HG03025 (cell line): ENCODE measurements at regions not wholly inside any gene's neighbourhood (a gene's known extent, or its start where the extent isn't known, plus 50 kb on each side); places are given as distances from the start of the nearest gene placed in this dataset.
A peak's percentile ranks its signal among the peaks of the same experiment; 100 is the strongest.

Source experiments
- ATAC-seq: cut with Tn5 transposase; IDR thresholded peaks from one replicate; pipeline ENCODE4 v1.9.1; 2021; ENCODE audit warnings: mild to moderate bottlenecking, moderate library complexity; ENCODE audit not compliant: unreplicated experiment, low FRiP score

- ATAC-seq = peak; percentile 100
Measured at GRCh38 chr13:58587183-58587582, 955.6 kb downstream of the PCDH17 start.

- ATAC-seq = no peak
Measured at GRCh38 chr13:58592052-58592451, 960.5 kb downstream of the PCDH17 start.

GRCh38 chr13:58592786-58593185, 961.2 kb downstream of the PCDH17 start:
- ATAC-seq = no peak

- ATAC-seq = no peak
Measured at GRCh38 chr13:58594747-58595600, 963.4 kb downstream of the PCDH17 start.

GRCh38 chr13:58597552-58597951, 966.0 kb downstream of the PCDH17 start:
- ATAC-seq = no peak

DNA sequence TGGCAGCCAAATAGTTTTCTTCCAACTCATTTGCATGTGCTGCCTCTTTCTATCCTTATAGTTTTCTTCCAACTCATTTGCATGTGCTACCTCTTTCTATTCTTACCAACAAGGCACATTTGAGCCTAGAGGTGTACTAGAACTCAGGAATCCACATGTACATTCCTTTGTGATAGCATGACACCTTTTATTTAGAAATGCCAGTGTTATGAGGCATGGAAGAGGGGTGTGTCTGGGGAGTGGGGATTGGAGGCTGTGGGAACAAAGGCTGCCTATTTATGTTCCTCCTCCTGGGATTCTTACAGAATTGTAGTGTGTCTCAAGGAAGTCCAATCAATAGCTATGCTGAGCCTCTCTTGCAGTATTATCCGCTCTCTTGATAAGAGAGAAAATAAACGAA, 966.7 kb downstream of the PCDH17 start:
- ATAC-seq = no peak

GRCh38 chr13:58611117-58611516, 979.6 kb downstream of the PCDH17 start:
- ATAC-seq = no peak

- no peak for ATAC-seq
Measured at GRCh38 chr13:58617880-58618665, 986.5 kb downstream of the PCDH17 start.

- ATAC-seq = no peak
Measured at GRCh38 chr13:58619396-58620113, 988.0 kb downstream of the PCDH17 start.

GRCh38 chr13:58620176-58620575, 988.6 kb downstream of the PCDH17 start:
- ATAC-seq = no peak

- ATAC-seq = no peak
Measured at GRCh38 chr13:58625703-58626389, 994.3 kb downstream of the PCDH17 start.

DNA sequence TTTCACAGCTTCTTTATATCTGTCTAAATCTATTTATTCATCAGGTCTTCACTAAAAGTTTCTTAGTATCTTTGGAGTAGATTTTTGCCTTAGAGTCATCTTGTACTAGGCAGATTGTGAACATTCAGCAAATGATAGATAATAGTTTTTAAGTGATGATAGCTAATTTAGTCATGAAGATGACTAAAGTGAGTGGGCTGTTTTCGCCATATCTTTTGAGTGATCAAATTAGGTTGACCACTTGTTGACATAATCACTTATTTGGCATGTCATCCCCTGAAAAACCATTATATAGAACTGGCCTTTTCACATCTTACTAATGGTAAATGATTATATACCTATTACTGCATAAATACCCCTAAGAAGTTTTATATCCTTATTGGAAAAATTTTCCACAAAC, 999.2 kb downstream of the PCDH17 start:
- no peak for ATAC-seq

- ATAC-seq = no peak
Measured at GRCh38 chr13:58633226-58633625, 1001.7 kb downstream of the PCDH17 start.

DNA sequence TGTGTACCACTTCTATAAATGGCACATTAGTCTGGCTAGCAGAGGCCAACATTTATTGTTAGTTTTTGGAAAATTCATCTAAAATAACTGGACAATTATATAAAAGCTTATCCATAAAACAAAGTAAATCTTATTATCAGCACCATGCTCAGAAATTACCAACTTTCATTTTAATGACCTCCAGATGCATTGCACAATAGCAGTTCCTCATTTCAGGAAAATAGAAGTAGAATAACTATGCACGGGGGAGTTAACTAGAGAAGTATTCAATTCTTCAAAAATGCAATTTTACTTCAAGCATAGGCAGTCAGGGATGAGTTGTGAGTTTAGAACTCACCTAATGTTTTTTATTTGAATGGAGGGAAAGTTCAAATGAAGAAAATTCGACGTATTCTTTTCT, 1023.5 kb downstream of the PCDH17 start:
- no peak for ATAC-seq

DNA sequence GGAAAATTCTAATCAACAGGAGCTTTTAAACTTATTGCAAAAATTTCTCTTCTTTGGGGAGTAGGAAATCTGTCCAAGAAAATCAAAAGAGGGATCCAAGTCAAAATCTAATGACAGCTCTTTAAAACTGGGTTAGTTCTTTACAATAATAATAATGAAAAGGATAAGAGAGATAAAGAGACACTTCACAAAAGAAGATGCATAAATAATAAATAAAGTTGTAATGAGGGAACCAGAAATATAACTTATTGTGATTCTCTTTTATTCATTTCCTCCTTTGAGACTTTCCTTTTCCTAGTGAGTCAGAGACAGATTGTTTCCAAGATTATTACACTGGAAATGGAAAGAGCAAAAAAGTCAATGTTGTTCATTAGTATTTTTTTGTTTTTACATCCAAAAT, 1029.3 kb downstream of the PCDH17 start:
- no peak for ATAC-seq

DNA sequence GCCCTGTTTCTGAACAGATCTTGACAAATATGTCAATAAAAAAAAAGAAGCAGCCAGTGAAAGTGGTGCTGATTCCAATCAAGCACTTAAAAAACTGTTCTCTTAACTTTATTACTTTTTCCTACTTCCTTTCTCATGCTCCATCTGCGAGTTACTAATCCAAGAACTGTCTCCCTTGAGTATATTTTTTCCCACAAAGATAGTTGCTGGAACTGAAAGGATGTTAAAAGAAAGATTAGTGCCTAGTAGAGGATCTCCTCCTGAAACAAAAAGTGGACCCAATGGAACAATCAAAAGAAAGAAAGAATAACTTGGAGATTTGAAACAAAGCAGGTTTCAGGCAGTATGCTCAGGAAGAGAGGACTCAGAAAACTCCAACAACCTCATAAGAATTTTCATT, 1034.8 kb downstream of the PCDH17 start:
- ATAC-seq = no peak

DNA sequence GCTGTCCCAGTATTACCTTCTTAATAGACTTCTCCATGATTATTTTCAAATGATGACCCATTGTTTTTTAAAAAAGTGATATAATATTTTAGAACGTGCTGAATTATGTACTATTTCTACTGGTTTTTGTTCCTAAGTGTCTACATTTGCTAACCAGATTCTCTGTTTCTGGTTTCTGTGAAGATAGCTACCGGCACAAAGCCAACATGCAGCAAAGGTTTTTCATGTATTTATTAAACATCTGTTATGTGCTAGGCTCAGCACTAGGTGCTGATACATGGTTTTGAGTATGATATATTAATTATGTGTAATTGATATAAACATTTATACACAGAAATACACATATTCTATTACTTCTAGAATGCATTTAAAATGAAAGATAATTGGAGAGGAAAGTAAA, 1035.6 kb downstream of the PCDH17 start:
- ATAC-seq = no peak

GRCh38 chr13:58680115-58680514, 1048.6 kb downstream of the PCDH17 start:
- ATAC-seq = no peak

DNA sequence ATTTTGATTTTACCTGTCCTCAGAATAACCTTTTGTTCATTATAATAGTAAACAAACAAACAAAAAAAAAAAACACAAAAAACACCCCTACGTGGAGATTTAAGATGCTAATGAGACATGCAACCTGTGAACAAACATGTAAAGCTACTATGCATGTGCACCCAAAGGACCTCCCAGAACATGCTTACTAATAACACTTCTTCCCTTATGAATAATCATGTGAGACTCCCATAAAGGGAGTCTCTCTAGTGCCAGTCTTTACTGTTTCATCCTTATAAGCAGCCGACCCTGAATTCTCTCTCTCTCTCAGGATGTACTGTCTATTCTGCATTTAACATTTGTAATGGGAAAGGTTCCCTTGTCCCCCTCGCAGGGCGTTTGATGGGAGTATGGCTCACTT, 1051.1 kb downstream of the PCDH17 start:
- no peak for ATAC-seq

DNA sequence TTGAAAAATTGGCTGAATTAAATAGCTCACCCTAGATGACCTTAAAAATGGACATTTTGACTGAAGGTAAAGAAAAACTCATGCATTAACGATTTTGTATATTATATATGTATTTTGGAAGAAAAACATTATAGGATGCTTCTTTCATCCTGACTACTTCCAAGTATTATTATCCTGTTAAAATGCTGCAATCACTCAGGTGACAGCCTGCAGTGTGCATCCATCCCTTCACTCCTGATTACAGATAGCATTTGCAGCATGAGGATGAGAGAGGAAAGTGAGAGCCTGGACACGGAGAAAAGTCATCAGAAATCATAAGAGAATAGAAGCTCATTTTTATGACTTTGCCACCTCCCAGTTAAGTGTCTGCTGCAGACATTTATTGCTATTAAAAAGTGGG, 1055.6 kb downstream of the PCDH17 start:
- ATAC-seq = no peak

DNA sequence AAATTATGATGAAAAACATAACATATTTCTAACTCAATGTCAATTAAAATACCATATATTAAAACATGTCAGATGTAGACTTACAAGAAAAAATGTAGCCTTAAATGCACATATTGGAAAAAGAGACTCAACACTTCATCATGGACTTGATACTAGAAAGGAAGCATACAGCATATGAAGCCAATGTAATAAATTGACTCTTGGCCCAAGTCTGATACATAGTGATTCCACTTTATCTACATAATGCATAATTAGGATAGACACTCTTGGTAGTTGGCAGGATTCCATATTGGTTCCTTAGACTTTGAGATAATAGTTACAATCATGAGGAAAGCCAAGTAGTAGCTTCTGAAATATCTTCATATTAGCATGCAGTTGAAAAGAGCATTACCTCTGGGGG, 1067.0 kb downstream of the PCDH17 start:
- no peak for ATAC-seq
